GM21786 (cell line): ENCODE measurements at regions not wholly inside any gene's neighbourhood (a gene's known extent, or its start where the extent isn't known, plus 50 kb on each side); places are given as distances from the start of the nearest gene placed in this dataset.
"Not testable (repeated sequence)": the region's sequence is repeated elsewhere in the genome, so short reads cannot be mapped to it uniquely, and the experiment has no call there.

ENCODE experiments used
- ATAC-seq: cut with Tn5 transposase; IDR thresholded peaks from one replicate; pipeline ENCODE4 v1.9.1; 2021; ENCODE audit not compliant: unreplicated experiment

DNA sequence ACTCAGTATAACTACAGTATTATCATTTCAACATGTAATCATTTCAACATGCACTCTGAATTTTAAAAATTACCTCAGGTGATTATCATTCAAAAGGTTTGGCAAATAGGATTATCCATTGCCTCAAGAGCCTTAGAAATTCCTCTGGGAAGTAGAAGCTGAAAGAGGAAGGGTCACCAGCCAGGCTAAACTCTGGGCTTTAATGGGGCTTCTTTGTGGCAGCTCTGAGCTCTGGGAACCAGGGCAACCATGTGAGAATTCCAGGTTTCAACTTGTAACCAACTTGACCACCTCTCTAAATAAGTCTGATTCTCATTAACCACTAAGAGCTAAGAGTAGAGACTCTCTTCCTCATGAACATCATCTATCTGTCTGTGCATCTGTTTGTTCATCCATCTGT, 117.2 kb upstream of the MED14 start:
- ATAC-seq, result no peak

DNA sequence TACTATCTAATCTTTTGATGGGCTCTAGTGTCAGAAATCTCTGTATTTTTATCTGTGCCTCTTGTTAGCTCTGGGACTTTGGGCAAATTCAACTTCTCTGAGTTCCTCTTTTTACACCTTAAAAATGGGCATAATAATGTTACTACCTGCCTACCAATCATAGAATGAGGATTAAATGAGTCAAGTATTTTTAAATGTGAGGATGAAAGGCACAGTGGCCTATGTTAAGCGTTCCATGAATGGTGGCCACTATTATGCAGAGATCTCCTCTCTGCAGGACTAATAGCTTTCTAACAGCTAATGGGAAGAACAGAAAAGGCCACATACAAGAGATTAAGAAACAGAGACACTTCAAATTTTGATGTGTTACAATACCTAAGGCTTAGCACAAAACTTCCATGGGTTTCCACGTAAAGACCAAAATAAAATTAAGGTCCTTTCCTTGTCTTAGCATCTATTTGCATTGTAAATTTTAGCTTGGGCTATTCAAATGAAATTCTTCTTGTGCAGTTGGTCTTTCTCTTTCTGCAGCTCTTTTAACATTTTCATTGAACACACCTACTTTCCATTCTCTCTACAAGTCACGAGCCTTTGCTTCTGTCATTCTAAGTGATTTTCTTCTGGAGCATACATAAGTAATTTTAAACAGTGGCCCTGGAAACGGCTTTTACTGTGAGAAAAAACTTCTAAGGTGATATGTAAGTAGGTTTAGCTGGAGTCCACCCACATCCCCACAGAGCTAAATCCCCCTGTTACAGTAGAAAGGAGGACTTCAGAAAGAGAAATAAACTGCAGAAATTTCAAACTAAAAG, 117.9 kb upstream of the MED14 start:
- ATAC-seq, result no peak

DNA sequence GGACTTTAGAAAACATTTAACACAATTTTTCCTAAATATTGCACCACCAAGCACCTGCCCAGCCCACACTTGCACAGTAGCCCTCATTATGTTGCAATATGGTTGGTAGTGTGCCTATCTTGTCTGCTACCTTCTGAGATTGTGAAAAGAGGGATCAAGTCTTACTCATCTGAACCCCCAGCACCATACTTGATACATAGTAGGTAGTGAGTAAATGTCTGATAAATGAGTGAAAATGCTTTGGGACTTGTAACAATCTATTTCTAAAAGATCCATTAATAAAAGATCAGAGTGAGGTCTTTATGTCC, 118.4 kb upstream of the MED14 start:
- no peak for ATAC-seq

DNA sequence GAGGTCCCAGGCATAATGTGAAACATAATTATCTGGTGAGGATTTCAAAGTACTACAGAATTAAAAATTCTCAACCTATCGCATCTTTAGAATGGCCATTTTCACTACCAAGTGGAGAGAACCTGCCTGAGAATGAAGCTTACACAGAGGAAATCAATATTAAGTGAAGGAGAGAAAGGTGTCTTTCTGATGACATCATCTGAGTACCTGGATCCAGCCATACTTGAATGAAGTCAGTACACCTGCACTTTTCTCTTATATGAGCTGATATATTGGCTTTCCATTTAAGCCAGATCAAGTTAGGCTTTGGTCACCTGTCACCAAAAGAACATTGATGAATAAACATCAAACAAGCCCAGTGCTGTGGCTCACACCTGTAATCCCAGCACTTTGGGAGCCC, 118.9 kb upstream of the MED14 start:
- ATAC-seq, result no peak

DNA sequence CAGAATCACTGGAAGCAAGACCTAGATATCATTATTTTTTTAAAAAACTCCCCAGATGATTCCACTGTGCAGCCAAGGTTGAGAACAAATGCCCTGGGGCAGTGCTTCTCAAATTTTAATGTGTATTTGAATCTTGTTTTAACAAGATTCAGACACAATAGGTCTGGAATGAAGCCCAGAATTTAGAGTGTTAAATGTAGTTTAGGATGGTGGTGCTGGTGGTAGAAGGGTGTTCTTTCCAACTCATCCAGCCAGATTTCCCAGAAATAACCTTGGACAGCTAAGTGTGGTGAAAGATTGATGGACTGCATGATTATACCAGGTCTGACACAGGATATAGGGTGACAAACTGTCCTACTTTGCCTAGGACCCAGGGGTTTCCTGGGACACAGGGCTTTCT, 120.1 kb upstream of the MED14 start:
- ATAC-seq, result no peak

DNA sequence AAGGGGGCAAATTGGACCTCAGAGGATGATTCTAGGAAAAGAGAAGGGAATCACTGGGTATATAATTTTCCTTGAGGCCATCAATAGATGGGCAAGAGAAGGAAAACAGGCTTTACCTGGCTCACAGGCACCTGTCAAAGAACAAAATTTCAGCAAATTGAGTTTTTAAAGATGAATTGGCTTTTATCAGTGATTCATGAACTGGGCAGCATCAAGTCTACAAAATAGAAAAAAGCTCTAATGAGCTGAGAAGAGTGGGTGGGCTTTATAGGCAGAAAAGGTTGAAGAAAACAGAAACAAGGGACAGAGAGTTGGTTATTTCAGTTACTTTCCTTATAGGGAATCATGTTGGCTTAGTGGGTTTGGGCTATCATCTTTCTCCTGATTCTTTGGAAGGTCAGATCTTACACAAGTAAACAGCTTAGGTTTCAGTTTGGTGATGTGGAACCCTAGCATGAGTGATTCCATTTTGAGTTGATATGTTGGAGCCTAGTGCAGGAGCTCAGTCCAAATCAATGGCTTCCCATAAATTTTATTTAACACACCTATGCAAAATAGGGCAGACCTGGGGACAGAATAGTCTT, 120.7 kb upstream of the MED14 start:
- no peak for ATAC-seq

DNA sequence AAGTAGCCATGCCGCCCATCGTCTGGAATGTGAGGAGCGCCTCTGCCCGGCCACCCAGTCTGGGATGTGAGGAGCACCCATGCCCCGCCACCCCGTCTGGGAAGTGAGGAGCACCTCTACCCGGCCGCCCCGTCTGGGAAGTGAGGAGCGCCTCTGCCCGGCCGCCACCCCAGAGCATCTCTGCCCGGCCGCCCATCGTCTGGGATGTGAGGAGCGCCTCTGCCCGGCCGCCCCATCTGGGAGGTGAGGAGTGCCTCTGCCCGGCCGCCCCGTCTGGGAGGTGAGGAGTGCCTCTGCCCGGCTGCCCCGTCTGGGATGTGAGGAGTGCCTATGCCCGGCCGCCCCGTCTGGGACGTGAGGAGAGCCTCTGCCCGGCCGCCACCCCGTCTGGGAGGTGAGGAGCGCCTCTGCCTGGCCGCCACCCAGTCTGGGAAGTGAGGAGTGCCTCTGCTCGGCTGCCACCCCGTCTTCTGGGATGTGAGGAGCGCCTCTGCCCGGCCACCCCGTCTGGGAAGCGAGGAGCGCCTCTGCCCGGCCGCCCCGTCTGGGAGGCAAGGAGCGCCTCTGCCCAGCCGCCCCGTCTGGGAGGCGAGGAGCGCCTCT, 126.7 kb upstream of the MED14 start:
- not testable (repeated sequence) for ATAC-seq

DNA sequence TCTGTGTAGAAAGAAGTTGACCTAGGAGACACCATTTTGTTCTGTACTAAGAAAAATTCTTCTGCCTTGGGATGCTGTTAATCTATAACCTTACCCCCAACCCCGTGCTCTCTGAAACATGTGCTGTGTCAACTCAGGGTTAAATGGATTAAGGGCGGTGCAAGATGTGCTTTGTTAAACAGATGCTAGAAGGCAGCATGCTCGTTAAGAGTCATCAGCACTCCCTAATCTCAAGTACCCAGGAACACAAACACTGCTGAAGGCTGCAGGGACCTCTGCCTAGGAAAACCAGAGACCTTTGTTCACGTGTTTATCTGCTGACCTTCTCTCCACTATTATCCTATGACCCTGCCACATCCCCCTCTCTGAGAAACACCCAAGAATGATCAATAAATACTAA, 127.9 kb upstream of the MED14 start:
- ATAC-seq, result not testable (repeated sequence)

DNA sequence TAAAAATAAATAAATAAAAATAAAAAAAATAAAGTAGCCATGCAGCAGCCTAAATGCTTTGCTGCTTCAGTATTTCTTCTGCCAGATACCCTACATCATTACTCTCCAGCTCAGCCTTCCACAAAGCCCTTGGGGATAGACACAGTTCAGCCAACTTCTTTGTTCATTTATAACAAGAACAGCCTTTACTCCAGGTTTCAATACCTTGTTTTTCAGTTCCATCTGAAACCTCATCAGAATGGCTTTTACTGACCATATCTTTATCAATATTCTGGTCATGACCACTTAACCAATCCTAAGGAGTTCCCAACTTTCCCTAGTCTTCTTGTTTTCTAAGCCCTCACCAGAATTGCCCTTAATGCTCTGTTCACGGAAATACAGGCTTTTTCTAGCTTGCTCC, 128.3 kb upstream of the MED14 start:
- peak; percentile 55 for ATAC-seq

DNA sequence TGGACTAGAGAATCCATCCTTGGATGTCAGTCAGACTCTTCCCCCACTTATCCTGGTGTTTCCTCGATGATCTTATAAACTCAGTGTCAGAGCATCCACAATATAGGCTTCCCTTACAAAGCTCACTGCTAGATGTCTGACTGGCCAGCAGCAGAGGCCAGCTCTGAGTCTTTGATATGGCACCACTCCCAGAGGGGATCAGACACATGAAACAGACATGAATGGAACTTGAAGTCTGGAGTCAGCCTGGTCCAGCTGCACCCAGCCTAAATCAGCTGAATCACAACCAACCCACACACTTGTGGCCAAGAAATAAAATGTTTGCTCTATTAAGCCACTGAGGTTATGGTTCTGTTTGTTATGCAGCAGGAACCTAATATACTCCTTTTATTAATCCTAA, 129.6 kb upstream of the MED14 start:
- ATAC-seq, result no peak

DNA sequence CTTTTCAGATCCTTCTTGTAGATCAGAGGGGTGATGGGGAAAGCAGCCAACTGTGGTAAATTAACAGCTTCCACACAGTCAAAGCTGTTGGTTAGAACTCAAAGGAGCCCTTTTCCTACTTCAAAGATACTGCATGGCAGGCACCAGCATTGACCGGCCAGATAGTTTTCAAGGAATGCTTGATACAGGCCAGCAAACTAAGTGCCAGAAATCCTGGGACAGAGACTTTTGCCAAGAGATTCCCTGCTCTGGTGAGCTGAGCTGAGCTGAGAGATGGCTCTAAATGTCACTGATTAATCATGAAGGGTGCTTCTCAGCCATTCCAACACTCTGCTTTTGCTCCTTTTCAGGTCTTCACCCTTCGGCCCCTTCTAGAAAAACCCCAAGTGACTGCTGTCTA, 131.6 kb upstream of the MED14 start:
- ATAC-seq, result no peak

DNA sequence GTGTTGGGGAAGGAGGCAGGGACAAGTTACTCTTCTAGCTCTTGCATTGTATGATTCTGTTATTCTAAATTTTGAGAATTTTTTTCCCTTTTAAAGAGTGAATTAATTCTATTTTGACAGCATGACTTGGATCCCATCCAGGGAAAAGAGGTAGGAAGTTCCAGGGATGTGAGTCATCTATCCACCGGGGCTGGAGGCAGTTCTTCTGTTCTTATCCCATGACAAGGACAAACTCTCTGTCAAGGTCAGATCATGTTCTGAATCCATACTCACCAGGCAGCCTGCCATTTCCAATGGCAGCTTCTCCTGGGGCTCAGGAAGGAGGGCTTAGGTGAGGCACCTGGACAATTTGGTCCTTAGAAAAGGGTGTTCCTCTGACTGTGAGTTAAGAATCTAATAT, 132.0 kb upstream of the MED14 start:
- no peak for ATAC-seq

DNA sequence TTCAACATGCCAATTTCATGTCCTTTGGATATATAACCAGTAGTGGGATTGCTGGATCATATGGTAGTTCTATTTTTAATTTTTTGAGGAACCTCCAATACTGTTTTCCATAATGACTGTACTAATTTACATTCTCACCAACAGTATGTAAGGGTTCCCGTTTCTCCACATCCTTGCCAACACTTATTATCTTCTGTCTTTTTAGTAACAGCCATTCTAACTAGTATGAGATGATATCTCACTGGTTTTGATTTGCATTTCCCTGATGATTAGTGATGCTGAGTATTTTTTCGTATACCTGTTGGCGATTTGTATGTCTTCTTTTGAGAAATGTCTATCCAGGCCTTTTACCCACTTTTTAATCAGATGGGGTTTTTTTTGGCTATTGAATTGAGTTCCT, 133.5 kb upstream of the MED14 start:
- ATAC-seq, result no peak

DNA sequence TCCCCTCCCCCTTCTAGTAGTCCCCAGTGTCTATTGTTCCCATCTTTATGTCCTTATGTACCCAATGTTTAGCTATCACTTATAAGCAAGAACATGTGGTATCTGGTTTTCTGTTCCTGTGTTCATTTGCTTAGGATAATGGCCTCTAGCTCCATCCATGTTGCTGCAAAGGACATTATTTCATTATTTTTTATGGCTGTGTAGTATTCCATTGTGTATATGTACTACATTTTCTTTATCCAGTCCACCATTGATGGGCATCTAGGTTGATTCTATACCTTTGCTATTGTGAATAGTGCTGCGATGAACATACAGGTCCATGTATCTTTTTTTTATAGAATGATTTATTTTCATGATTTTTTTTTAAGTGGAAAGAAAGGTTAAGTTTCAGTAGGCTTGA, 135.6 kb upstream of the MED14 start:
- not testable (repeated sequence) for ATAC-seq

DNA sequence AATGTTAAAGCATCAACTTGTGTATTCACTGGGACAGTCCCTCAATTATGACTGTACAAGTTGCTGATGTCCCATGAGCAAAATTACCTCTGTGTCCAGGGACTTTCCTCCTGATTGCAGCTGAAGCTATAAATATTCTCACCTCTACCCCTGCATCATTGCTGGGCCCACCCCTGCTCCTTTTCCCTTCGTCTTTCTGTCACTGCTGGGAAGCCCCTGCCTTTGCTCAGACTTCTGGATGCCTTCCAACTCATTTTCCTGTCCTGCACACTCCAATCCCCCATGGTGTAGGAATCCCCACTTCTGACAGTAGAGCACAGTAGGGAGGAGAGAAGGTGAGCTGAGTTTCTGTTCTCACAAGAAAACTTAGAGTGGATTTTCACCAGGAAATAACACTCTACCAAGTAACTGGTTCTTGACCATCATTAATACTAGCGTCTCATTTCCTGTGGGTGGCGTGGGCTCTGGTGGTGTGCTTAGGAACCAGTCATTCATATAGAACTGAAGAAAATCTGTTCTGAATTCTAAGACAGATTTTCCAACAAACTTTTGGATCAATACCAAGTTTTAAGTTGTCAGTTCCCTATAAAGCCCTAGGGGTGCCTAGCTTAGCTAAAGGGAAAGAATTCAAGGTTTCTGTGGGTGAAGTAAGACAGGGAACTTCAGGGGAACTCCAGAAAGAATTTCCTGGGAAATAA, 136.2 kb upstream of the MED14 start:
- ATAC-seq, result peak; percentile 77

DNA sequence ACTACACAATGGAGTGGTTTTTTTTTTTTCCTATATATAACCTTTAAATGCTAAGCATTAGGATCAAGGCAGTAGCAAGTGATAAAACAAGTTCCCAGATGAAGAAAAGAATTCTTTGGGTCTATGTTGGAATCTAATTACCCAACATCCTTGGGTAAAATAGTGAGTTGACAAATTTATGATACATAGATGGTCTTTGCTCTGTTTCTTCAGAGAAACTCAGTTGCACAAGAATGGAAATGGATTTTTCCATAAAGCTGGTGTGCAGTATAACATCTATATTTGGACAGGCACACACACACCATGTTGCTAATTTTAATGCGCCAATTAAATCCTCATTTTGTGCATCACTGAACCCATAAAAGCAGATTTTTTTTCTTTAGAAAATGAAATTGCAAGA, 137.0 kb upstream of the MED14 start:
- no peak for ATAC-seq

DNA sequence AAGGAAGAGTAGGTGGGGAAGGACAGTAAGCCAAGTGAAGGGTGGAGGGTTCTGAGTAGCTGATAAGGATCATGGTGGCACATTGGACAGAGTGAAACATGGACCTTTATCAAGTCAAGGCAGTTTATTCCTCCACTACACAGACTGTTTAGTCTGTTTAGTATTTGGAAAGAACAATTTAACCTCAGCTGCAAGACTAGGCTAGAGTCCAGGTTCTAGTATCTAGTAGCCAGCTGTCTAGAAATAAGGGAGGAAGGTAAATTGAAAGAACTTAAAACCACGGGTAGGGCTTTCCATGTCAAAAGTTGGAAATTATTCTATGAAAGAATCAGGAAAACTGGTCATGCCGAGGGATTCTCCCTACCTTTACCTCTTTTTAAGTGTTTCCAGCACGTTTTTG, 140.1 kb upstream of the MED14 start:
- no peak for ATAC-seq

DNA sequence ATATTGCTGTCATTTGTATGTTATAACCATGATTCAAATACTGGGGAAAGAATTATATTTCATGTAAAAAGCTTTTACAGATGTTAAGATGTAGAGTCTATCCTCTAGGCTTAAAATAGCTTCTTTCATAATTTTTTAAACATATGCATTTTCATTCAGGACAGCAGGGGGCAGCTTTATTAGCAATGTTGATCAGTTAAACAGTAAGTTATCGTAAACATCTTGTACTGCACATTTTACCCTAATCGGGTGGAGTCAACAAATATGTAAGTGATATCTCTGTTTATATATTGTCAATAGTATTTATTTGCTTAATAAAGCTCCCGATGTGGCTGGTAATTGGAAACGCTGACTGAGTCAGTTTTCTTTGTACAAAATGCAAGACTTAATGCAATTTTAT, 142.5 kb upstream of the MED14 start:
- ATAC-seq, result no peak

DNA sequence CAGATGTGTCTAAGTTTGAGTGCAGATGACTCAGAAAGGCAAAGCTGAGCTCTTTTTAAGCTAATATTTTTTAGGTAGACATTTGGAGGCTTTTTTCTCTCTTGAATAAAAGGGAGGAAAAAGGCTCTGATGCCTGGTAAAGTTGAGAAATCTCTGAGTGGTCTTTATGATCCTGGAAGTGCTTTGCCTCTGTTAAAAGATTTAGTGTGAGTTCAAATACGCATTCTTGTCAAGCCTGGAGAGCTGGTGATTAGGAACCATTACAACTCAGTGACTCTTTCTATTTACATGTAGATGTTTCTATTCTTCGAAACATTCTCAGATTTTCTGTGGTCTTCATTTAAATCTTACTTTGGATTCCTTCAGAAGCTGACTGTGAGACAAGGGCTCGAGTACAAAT, 143.4 kb upstream of the MED14 start:
- ATAC-seq, result no peak

DNA sequence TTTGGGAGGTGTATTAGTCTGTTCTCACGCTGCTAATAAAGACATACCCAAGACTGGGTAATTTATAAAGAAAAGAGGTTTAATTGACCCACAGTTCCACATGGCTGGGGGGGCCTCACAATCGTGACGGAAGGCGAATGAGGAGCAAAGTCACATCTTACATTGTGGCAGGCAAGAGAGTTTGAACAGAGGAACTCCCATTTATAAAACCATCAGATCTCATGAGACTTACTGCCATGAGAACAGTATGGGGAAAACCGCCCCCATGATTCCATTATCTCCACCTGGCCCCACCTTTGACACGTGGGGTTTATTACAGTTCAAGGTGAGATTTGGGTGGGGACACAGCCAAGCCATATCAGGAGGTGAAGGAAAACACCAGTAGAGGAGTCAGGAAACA, 143.8 kb upstream of the MED14 start:
- ATAC-seq, result not testable (repeated sequence)

DNA sequence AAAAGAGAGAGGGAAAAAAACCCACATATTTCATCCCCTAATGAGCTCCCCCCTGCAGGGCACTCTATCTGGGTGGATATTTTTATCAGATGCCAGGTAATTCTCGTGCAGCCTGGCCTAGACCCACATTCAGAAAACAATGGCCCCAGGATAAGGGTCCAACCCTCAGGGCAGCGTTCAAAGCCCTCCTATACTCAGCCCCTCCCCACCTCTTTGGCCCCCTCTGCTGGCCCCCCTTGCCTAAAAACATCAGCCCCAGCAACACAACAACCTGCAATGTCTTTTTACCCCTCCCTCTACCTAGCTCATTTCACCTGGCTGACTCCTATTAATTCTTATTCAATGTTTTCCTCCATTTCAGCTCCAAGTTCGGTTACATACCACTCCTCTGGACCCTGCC, 145.4 kb upstream of the MED14 start:
- no peak for ATAC-seq

DNA sequence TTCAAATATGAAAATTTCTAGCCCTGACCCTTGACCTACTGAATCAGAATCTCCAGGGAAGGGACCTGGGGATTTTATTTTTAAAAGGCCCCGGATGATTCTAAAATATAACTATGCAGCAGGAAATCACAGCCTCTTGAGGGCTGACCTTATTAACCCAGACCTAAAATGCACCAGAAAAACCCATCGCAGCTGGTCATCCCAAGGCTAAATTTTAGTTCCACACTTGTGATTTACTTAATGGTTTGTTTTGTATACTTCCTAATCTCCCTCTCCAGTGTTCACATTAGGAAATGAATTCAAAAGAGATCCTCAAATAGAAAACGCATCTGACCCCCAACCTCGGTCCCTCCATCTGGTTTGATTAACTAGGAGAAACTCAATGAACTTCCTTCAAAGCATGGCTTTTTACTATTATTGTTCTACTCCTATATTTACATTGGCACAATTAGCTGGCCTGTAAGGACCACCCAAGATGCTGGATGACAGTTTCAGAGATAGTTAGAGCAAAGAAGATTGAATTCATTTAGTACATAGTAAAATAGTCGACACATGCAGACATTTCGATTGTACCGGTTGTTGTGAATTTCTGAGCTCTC, 147.8 kb upstream of the MED14 start:
- no peak for ATAC-seq
